GM21390 (cell line): ENCODE measurements at regions not wholly inside any gene's neighbourhood (a gene's known extent, or its start where the extent isn't known, plus 50 kb on each side); places are given as distances from the start of the nearest gene placed in this dataset.

Experiments
- ATAC-seq: cut with Tn5 transposase; IDR thresholded peaks from one replicate; pipeline ENCODE4 v1.9.1; 2021; ENCODE audit not compliant: unreplicated experiment

DNA sequence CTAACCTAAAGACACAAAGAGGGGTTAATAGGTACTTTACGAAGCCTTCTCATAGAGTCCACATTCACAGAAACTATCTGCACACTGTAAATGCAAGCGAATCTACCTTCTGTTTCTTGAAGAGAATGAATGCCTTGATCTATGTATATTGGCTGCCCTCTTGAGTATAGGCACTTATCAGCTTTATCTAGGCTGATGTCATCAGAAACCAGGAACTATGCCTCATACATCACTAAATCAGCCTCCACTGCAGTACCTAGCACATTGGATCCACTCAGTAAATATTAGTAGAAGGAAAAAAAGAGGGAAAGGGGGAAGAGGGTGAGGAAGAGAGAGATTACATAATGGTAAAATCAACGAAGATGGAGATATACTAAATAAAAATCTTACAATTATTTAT, 477.1 kb downstream of the CAAP1 start:
- no peak for ATAC-seq

- no peak for ATAC-seq
Observed at GRCh38 chr9:26413611-26414010, 479.0 kb downstream of the CAAP1 start.

- ATAC-seq: no peak
Observed at GRCh38 chr9:26412446-26412845, 480.2 kb downstream of the CAAP1 start.

GRCh38 chr9:26406676-26407075, 485.9 kb downstream of the CAAP1 start:
- no peak for ATAC-seq

DNA sequence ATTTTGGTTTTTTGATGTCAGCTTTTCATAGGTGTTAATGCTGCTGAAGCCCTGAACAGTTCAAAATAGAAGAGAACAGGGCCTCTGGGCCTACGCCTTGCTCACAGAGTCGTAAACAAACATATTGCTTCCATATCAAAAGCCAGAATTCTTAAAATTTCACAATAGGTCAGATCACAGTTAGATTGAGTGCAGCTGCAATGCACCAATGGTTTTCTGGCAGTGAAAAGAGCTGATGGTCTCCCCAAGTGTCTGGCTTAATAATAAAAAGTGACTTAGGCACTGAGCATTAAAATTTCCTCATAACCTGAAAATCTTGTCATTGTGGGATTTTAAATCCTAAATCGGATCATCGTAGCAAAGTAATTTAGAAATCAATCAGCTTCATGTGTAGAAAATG, 493.0 kb downstream of the CAAP1 start:
- no peak for ATAC-seq

DNA sequence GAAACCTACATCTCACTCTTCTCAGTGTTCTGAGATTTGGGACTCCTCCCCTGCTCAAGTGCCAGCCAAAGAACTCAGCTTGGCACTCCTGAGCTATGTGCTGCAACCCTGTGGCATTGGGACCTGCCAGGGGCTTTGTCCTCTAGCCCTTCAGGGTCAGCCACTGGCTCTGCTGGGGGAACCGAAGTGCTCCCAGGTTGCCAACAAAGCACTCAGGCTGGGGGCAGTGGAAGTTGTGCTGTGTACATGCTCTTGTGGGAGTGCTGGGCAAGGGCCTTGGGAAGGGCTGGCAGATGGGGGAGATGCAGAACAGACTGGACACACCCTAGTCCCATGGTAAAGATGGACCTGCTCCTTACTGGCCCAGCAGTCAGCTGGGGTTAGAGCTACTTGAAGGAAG, 498.6 kb downstream of the CAAP1 start:
- ATAC-seq: no peak

GRCh38 chr9:26392639-26393038, 500.0 kb downstream of the CAAP1 start:
- ATAC-seq: no peak

- ATAC-seq: no peak
Observed at GRCh38 chr9:26391036-26391435, 501.6 kb downstream of the CAAP1 start.

- ATAC-seq: no peak
Observed at GRCh38 chr9:26375448-26375847, 517.2 kb downstream of the CAAP1 start.

DNA sequence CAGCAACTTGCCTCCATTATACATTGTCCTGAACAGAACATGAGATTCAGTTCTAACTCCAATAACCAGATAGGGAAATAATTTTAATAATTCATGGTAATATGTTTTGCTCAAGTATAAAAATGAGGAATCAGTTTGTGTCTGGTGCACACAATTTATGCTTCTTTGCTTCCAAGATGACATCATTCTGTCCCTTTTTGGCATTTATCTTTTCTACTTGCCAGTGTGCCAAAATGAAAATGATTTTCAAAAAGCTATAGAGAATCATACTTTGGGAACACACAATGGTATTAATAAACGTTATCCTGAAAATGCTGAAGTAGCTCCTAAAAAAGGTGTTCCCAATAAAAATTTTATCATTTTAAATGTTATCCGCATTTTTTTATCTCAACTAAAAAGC, 519.0 kb downstream of the CAAP1 start:
- ATAC-seq: no peak

DNA sequence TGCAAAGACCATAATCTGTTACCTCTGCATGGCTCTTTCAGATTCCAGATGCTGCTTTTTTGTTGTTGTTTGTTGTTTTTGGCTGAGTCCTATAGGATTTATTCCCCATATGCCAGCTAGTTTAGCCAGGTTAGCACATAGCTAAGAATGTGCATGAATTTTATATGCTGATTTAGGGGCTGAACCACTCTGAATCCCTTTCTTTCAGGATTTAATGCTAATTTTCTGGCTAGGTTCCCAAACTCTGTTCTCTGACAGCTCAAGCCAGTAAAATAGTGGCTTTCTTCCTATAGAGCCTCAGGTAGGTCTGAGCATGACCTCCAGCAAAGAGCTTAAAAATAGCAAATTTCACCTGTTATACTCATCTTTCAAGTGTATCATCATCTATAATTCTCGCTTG, 521.4 kb downstream of the CAAP1 start:
- ATAC-seq: no peak

DNA sequence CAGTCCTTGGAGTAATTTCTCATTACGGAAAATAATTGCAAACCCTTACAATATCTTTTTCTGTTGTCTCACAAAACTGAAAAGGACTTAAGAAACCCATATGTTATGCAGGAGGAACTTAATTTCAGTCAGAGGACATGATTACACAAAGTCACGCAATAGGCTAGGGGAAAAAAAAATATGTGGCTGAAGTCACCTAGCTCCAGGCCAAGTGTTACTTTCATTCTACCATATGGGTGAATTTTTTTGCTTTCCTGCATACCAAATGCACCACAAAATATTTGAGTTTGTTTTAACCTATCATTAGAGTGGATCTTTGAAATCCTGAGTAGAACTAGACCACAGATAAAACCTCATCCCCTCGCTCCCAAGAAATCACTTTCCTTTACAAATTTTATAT, 523.5 kb downstream of the CAAP1 start:
- ATAC-seq: no peak

GRCh38 chr9:26368241-26368640, 524.4 kb downstream of the CAAP1 start:
- ATAC-seq: no peak

DNA sequence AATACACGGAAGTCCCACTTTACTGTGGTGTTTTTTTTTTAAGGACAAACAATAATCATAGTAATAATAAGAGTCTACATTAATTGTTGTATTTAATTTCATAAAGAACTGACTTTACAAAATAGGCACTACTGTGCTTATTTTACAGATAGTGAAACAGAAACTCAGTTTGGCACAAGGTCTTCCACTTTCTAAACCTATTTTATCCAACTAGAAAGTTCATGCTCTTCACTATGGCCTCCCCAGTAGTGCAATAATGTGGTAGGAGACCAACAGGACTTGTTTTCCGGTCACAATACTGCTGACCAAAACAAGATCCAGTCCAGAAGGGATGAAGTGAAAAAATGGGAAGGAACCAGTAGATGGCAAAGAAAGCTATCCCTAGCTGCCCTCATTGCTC, 531.6 kb downstream of the CAAP1 start:
- no peak for ATAC-seq

DNA sequence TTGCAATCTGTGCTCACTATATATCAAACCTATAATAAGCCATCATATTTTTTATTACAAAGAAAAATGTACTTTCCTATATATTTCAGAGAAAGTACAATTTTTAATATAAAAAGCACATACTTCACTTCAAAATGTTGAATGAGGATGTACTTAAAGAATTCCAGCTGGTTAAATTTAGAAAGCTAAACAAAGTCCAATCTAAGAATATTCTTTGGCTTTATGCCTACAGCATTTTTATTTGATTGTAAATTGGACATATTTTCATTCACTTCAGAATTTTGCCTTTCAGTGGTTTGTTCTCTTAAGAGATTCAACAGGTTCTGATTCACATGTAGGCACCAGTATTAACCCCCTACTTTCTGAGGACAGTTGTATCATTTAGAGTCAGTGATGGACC, 533.8 kb downstream of the CAAP1 start:
- no peak for ATAC-seq

GRCh38 chr9:26357803-26358344, 534.7 kb downstream of the CAAP1 start:
- ATAC-seq: no peak

- ATAC-seq: no peak
Observed at GRCh38 chr9:26356491-26356890, 536.1 kb downstream of the CAAP1 start.

DNA sequence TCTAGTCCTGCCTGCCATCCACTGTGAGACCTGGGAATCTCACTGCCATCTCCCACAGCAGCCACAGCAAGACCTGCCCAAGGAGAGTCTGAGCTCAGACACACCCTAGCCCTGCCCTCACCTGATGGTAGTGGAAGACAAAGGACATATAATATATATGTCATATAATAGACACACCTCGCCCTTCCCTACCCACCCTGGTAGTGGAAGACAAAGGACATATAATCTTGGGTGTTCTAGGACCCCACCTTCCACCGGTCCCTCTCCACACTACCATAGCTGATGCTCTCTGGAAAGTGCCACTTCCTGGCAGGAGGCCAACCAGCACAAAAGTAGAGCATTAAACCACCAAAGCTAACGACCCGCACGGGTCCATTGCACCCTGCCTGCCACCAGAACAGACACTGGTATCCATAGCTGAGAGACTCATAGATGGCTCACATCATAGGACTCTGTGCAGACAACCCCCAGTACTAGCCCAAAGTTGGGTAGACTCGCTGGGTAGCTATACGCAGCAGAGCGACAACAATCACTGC, 545.6 kb downstream of the CAAP1 start:
- ATAC-seq: no peak

DNA sequence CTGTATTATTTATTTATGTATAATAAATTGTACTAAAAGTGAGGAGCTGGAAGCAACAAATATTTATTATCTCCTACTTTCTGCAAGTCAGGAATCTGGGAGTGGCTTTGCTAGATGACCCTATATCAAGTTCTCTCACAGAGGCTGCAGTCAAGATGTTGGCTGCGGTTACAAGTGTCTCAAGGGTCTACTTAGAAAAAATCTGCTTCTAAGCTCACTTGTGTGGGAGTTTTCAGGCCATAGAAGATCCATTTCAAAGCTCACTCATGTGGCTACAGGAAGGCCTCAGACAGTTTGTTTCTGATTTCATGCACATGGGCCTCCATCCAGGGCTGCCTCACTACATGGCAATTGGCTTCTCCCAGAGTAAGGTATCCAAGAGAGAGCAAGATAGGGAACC, 551.1 kb downstream of the CAAP1 start:
- no peak for ATAC-seq

- no peak for ATAC-seq
Observed at GRCh38 chr9:26339796-26340195, 552.8 kb downstream of the CAAP1 start.

DNA sequence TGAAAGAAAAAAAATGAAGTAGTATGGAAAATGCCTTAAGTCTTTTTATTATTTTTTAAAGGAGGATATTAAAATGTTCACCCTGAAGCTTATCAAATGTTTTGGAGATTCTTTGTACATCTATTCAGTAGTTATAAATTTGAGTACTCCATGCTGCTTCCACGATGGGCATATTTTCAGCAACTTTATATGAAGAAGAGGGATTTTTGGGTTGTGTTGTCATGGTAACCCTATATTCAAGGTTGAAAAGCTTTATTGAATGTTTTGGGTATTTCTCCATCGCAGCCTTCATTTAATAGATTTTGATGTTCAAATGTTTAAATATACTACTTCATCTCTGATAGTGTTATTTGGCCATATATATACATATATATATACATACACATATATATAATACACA, 557.5 kb downstream of the CAAP1 start:
- ATAC-seq: no peak

GRCh38 chr9:26334706-26335105, 557.9 kb downstream of the CAAP1 start:
- ATAC-seq: no peak

DNA sequence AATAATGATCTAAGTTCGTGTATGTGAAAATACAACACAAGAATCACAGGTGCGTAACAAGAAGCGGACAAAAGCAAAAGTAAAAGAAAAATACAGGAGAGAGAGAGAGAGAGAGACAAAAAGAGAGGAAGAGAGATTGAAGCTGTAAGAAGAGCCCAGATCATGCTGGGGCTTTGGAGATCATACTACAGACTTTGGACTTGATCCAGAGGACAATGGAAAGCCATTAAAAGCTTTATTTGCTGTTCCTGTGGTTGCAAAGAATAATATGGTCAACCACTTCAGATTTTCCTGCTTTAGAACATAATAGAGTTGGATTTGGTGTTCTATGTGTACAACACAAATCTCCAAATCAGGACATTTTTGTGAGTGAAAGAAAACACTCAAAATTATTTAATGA, 561.4 kb downstream of the CAAP1 start:
- ATAC-seq: no peak

- no peak for ATAC-seq
Observed at GRCh38 chr9:26329974-26330373, 562.6 kb downstream of the CAAP1 start.
